Right hindlimb (tissue), 1 donor: ENCODE measurements at regions not wholly inside any gene's neighbourhood (a gene's known extent, or its start where the extent isn't known, plus 50 kb on each side); places are given as distances from the start of the nearest gene placed in this dataset.
"Not testable (repeated sequence)": the region's sequence is repeated elsewhere in the genome, so short reads cannot be mapped to it uniquely, and the experiment has no call there.

Experiments
- DNase-seq: peaks from one replicate; pipeline ENCODE4 v3.0.0-alpha.2; 2018

DNA sequence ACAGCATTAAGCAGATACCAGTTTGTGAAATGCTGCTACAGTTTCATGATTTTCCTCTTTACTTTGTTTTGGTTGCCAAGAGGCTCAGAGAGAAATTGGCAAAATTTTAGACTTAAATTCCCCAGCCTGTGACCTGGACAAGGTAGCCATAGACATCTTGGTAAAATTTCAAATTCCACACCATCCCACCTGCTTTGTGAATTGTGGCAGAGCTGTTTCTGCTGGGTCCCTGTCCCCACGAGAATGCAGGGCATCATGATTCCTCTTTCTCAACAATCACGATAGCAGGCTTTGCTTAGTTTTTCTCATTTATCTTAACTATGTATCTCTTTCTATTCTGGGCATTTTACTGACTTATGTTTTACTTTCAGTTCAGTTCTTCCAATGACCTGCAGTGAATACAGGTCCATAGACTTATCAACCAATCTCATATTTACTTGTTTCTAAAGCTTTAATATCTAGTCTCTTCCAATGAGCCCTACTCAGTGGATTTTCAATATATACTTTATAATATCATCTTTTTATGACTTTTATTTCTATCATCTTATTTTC, 351.6 kb downstream of the SOCS6 start:
- no peak for DNase-seq

DNA sequence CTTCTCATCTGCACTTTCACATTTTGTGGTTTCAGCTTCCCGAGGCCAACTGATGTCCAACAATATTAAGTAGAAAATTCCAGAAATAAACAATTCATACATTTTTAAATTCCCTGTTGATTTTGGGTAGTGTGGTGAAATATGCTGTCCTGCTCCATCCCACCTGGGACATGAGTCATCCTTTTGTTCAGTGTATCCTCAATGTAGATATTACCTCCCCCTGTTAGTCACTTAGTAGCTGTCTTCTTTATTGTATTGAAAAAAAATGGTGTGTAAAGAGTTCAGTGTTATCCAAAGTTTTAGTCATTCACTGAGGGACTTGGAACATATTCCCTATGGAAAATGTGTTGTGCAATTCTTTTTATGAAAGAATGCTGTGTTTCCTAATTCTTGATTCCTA, 348.1 kb downstream of the SOCS6 start:
- no peak for DNase-seq

DNA sequence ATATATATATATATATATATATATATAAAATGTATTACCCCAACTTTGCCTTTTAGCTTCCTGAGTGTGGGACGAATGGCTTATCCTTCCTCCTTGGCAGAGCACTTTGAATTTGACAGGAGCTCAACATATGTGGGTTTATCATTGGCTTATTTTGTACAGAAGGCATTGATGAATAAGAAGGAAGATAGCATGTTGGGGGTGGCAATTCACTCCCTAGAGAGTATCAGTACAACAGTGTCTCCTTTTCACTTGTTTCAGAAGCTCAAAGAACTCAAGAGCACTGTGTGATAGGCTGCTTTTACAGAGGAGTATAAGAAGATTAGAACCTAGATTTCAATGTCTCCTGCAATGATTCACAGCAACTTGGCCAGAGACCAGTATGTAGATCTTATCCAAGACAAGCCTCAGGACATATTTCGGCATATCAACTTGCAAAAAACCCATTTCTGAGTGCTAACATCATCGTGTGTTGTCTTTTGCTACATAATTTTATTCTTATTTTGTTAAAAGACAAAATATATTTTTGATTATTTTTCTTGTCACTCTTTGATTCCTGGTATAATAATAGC, 345.8 kb downstream of the SOCS6 start:
- no peak for DNase-seq

DNA sequence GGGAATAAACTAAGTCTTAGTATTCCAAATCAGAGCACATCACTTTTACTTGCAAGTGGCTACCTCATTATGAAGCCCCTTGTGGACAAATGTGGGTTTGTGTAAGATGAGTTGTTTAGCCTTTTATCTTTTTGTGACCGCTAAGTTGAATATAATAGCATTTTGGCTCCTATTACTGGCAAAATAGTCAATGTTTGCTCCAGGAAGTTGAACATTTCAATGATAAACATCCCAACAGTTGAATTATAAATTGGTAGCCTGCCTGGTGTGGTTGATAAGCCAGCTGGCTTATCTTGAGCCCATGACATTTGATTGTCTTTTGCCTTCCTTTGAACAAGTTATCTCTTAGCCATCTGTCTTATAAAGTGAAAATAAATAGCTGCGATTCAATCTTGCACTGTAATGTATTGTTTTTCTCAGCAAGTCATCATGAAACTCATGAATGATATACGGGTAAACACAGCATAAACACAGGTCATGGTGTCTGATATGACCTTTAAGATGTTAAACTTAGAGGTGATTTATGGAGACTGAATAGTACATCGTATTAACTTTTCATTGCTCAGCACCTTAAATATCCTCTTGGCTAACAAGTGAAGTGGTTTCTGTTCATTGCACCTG, 338.4 kb downstream of the SOCS6 start:
- DNase-seq: no peak

DNA sequence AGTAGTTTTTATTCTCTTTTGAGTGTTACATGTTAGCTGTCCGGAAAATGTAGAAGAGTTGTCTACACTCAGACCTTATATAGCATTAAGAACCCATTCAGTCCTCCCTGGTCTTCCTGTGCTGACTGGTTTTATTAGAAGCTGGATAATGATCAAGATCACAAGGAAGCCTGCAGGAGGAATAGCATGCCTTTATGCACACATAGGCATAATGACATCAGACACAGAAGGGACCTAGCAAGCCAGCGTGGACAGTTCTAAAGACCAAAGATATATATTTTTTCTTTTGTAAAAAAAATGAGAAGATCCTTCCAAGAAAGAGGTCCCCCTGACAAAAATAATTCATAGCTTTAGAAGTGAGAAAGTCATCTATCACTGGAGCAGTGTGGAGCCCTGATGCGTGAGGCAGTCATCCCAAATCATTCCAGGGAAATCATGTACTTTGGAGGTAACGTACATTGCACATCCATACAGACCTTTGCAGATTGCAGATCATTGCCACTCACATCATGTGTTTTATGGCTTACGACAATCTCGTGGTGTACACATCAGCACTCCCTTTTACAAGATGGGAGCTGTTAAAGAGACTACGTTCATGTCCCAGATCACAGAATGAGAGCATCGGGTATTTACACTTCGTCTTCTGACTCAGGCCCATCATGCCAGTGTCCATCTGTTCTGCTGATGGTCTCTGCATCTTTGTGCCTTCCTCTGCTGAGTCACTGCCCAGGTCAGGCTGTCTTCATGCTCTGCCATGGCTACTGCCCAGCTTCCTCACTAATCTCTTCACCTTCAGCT, 334.0 kb downstream of the SOCS6 start:
- no peak for DNase-seq

DNA sequence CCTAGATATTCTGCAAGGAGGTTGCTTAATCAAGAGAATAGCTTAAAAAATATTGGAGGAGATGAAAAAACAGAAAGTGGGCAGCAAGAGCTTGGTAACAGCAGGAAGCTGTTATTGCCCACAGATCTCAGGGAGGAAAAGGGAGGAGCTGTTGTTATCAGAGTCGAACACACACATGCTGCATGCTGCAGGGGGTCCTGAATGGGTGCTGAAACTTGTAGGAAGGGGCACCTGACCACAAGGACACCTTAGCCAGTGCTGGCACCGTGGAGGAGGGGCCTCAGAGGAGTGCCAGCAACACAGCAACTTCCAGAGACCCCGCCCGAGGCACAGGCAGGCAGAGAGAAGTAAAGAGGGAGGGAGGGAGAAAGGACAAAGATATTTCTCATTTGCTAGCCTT, 332.9 kb downstream of the SOCS6 start:
- no peak for DNase-seq

DNA sequence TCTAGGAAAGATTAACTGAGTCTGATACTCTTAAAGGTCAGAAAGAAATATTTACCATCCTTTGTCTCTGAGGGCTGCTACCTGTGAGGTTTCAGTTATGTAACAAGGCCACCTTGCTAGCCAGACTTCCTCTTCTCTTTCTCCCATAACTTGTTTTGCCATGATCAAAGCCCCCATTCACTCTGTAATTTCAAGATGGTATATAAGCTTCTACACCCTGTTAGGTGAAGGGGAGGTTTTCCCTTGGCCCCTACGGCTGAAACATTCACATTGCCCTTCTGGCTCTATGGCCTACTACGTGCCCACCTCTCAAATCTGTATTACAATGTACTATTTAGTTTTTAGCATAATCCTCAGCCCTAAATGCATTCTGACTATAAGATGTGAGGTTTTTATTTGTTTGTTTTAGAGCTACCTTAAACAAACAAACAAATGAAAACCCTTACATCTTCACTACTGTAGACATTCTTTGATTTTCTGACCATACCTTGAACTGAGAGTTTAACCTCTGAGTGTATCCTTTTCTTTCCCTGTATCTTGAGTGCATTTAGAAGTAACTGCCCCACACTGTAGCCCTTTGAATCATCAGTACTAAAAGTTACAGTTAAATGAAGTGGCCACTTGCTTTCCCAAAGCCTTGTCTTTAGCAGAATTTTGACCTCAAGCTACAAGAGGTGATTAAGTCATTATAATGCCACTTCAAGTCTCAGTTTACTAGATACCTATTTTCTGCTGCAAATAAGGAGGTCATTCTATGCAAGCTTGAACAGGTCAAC, 332.2 kb downstream of the SOCS6 start:
- no peak for DNase-seq

DNA sequence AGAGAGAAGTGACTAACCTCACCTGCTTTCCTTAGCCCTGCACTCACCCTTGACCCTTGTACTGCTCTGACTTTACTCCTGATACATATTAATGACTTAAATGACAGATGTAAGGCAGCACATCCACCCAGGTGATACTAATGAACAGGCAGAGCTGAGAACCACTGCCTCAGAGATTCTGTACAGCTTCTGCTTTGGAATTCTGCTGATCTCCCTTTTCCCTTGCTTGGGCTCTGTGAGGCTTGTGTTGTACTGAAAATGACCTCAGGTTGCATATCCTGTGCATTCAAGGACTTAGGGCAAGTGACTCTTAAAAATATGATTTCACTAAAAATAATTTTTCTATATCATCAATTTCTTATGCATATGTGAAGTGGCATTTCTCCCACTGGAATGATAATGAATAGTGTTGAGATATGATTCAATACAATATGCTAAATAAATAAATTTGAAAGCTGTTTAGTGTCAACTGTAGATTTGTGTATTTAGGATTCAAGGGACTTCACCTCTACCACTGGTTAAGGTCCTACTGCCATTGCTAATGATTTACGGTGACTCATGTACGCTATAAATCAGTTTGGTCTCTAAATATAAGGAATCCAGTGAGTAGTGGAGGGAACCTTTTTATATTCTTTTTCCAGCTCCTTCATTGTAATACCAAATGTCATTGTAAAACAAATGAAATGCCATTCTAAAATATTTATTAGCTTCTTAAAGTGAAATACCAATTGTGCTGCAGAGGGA, 328.3 kb downstream of the SOCS6 start:
- no peak for DNase-seq

DNA sequence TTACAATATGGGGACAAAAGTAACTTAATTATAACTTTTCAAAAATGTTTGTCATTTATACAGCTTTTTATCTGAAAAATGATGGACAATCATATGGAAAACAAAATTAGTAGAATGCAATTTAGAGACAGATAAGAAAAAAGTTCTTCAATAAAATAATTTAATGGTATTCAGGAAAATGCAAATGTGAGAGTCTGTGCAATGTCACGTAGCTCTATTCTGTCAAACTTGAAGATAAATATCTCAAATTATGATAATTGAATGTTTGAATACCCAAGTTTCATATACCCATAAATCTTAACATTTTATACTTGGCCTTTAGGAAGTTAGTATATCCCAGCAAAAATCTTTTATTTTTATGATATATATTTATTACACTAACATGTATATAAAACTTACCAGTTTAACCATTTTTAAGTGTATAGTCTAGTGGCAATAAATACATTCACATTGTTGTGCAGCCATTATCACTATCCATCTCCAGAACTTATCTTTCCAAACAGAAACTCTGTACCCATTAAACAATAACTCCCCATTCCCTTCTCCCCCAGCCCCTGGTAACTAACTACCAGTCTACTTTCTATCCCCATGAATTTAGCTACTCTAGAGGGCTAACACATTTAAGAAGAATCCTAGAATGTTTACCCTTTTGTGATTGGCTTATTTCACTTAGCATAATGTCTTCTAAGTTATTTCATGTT, 311.5 kb downstream of the SOCS6 start:
- DNase-seq: no peak

DNA sequence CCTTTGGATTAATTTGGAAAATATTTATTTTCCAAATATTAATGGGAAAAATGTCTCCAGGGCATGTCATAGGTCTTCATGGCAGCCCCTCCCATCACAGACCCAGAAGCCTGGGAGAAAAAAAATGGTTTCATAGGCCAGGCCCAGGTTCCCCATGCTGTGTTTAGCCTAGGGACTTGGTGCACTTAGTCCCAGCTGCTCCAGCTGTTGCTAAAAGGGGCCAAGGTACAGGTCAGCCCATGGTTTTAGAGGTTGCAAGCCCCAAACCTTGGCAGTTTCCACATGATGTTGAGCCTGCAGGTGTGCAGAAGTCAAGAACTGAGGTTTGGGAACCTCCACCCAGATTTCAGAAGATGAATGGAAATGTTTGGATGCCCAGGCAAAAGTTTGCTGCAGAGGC, 309.6 kb downstream of the SOCS6 start:
- no peak for DNase-seq

DNA sequence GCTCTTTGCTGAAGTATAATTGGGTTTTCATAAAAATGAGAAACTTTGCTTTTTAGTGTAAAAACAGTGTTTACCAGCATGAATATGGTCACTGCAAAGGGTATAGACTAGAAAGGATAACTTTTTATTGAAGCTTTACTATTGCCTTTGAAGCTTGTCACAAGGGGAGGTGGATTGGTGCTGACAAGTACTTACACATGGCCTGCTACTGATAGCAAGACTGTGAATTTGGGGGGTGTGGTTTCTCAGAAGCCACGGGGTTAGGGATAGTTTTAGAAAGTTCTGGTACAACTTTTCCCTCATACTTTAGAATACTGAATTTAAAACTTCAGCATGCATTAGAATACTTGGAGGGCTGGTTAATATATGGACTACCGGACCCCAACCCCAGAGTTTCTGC, 294.1 kb downstream of the SOCS6 start:
- DNase-seq: no peak

DNA sequence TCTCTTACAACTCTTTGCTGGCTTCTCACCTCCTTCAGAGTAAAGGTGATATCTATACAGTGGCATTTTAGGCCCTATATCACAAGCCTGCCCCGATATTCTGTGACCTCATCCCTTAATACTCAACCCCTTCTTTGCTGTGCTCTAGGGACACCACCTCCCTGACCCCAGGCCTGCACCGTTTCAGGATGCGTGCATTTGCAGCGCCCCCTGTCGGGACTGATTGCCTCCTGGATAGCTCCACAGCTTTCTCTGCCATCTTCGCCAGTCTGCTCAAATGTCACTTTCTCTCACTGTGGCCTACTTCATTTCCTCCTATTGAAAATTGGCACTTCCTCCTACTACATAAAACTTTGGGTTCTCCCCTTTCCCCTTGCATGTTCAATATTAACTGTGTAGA, 289.6 kb downstream of the SOCS6 start:
- no peak for DNase-seq

DNA sequence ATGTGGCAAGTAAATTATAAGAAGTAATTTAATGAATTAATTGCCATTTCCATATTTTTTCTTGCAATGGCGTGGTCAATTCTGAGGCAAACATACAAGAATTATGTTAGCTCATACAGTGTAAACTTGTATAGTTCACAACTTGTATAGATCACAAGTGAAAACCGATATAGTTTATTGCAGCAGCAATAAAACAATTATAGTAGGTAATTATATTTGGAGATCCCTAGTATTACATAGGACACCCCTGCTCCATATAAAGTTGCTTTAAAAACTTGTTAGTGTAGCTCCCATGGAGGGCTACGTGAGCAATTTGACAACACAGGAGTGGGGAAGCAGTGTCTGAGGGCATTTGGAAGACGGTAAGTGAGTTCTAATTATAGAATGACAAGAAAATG, 288.2 kb downstream of the SOCS6 start:
- DNase-seq: no peak

DNA sequence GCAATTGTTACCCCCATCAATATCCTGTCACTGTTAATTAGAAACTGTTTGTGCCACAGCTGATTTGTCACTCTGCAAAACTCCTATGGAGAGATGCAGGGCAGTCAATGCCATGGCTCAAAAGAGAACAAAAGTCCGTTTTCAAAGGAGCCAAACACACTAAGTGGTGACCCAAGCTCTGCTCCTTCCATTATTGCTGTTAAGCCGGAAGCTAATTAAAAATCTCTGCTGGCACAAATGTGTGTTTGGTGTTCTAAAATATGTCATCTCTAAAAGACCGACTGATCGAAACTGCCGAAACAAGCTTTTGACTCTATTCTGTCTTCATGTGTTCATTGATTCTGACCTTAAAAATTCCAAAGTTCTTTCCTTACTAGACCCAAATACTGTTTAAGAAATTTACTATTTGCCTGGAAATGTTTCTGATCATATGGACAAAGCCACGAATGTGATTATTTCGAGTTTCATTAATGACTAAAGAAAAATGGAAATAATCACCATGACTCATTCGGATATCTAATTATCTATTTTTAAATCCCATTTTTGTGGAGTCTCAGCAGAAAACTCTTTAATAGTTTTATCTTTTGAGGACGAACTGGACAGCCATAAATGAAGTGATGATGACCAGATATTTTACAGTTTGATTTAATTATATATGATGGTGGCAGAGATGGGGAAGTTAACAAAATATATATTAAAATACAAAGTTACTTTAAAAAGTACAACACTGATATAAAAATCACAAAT, 287.6 kb downstream of the SOCS6 start:
- no peak for DNase-seq

DNA sequence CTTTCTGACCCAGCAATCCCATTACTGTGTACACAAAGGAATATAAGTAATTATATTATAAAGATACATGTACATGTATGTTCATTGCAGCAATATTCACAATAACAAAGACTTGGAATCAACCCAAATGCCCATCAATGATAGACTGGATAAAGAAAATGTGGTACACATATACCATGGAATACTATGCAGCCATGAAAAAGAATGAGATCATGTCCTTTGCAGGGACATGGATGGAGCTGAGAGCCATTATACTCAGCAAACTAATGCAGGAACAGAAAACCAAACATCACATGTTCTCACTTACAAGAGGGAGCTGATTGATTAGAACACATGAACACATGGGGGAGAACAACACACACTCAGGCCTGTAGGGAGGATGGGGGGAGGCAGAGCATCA, 286.1 kb downstream of the SOCS6 start:
- not testable (repeated sequence) for DNase-seq

DNA sequence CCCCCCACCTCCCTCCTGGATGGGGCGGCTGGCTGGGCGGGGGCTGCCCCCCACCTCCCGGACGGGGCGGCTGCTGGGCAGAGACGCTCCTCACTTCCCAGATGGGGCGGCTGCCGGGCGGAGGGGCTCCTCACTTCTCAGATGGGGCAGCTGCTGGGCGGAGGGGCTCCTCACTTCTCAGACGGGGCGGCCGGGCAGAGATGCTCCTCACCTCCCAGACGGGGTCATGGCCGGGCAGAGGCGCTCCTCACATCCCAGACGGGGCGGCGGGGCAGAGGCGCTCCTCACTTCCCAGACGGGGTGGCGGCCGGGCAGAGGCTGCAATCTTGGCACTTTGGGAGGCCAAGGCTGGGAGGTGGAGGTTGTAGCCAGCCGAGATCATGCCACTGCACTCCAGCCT, 280.8 kb downstream of the SOCS6 start:
- DNase-seq: not testable (repeated sequence)

DNA sequence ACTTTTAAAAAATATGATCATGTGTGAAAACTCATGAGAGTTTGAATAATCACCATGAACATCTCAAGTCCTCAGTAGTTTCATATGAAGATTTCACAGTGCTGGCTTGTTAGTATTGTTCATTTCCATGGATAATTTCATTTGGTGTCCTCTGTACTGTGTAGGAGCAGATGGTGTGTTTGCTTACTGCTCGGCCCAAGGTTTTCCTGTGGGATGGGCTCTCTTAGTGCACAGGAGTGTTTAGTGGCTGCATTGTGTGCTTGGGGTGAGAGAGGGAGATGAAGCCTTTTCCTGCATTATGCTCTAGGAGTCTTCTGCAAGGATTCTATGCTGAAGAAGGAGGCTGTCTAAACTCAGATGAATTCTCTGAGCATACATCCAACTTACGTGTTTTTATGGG, 270.6 kb downstream of the SOCS6 start:
- no peak for DNase-seq

DNA sequence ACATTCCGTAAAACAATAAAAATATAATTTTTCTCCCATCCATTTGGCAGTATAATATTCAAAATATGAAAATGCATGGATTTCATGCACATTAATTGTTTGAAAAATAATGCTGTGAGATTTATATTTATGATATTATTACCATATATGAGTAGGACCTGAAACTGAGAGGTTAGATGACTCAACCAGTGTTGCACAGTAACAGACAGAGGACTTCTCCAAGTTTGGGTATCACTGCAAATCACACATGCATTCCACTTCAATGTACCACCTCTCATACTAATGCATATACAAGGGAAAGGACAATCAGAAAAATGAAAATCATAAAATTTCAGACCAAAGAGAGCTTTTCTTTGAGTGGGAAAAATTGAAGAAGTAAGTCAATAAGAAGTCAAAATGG, 269.5 kb downstream of the SOCS6 start:
- no peak for DNase-seq

DNA sequence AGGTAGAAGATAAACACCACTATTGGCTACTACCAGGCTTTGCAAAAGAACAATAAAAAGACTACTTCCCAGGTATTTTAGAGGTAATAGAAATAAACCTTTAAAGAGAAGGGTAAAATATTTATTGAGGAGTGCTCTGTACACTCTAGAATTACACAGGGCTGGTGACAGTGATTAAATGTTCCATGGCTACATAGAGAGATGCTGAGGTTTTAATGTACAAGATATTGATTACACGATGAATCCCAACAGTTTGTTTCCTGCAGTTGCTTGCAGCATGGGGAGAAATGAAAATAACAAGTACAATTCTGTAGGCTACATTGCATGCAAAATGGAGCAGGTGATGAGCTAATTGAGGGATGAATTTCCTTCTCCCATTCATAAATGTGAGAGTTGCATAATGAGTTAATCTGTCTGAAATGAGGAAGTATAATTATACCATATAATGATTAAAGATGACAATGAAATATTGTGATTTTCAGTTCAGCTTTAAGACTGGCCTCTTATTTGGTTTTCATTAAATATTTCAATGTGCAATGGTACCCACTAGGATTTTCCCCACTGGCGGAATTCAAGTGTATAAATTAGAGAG, 266.1 kb downstream of the SOCS6 start:
- no peak for DNase-seq

DNA sequence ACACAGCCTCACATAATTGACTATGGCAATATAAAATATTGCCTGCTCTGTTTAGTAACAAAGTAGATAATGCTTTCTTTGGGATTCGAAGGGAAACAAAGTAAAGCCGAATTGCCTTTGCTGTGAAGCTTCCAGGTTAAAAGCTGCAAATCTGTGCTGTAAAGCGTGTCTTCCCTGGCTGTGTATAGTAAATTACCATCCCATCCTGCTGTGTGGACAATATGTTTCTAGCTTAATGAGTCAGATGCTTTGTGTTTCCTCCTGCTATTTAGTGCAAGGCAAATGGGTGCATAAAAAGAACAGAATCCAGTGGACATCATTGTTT, 265.1 kb downstream of the SOCS6 start:
- no peak for DNase-seq
